ENCODE measurements at regions not wholly inside any gene's neighbourhood (a gene's known extent, or its start where the extent isn't known, plus 50 kb on each side); places are given as distances from the start of the nearest gene placed in this dataset.

DNA sequence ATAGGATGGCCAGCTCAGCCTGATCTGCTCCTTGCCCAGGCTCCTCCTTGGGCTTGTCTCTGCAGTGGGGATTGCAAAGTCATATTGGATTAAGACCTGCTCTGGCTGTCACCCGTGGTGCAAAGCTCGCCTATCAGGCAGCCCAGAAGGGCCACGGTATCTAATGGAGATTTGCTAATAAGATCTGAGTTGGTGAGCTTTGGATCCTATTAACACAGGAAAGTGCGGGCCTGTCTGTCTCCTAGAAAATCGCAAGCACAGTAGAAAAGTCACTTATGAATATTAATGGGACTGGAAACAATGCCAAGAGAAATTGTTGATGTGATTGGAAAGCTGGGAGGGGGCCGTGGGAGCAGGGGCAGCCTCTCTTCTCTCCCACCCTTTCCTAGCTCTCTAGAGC, 72.8 kb downstream of the CHST1 start:
- TF ChIP-seq GATA3 (IDR thresholded peaks at IDR 0.05; ENCODE audit: low read depth, low read length) (no peak), GATA2 (IDR thresholded peaks at IDR 0.05; ENCODE audit: low read depth, low read length) (no peak)
